HG02610 (cell line): ENCODE measurements at regions not wholly inside any gene's neighbourhood (a gene's known extent, or its start where the extent isn't known, plus 50 kb on each side); places are given as distances from the start of the nearest gene placed in this dataset.
"Not testable (repeated sequence)": the region's sequence is repeated elsewhere in the genome, so short reads cannot be mapped to it uniquely, and the experiment has no call there.

Experiments
- ATAC-seq: cut with Tn5 transposase; IDR thresholded peaks from one replicate; pipeline ENCODE4 v1.9.1; 2021; ENCODE audit warnings: mild to moderate bottlenecking, moderate library complexity; ENCODE audit not compliant: unreplicated experiment

GRCh38 chr2:210955591-210955990 is 399.2 kb downstream of the CPS1 start:
- ATAC-seq, result no peak

- no peak for ATAC-seq
Observed at GRCh38 chr2:210956101-210956500, 399.7 kb downstream of the CPS1 start.

- no peak for ATAC-seq
Observed at GRCh38 chr2:210961249-210961648, 404.9 kb downstream of the CPS1 start.

- no peak for ATAC-seq
Observed at GRCh38 chr2:210963386-210963785, 407.0 kb downstream of the CPS1 start.

GRCh38 chr2:210964141-210964764 is 407.9 kb downstream of the CPS1 start:
- no peak for ATAC-seq

GRCh38 chr2:210965472-210965871 is 409.1 kb downstream of the CPS1 start:
- ATAC-seq, result no peak

- ATAC-seq, result no peak
Observed at GRCh38 chr2:210966330-210966729, 409.9 kb downstream of the CPS1 start.

- ATAC-seq, result no peak
Observed at GRCh38 chr2:210971431-210971830, 415.0 kb downstream of the CPS1 start.

GRCh38 chr2:210986806-210987205 is 430.4 kb downstream of the CPS1 start:
- not testable (repeated sequence) for ATAC-seq

GRCh38 chr2:210991107-210991506 is 434.7 kb downstream of the CPS1 start:
- ATAC-seq, result no peak

GRCh38 chr2:210994104-210994503 is 437.7 kb downstream of the CPS1 start:
- ATAC-seq, result no peak

GRCh38 chr2:210997373-210997772 is 441.0 kb downstream of the CPS1 start:
- ATAC-seq, result no peak

GRCh38 chr2:210998334-210998733 is 441.9 kb downstream of the CPS1 start:
- no peak for ATAC-seq

- ATAC-seq, result no peak
Observed at GRCh38 chr2:211014376-211014775, 458.0 kb downstream of the CPS1 start.

- ATAC-seq, result no peak
Observed at GRCh38 chr2:211014906-211015305, 458.5 kb downstream of the CPS1 start.

GRCh38 chr2:211025089-211025488 is 468.7 kb downstream of the CPS1 start:
- ATAC-seq, result not testable (repeated sequence)

GRCh38 chr2:211026109-211026508 is 469.7 kb downstream of the CPS1 start:
- no peak for ATAC-seq

GRCh38 chr2:211027976-211028375 is 471.6 kb downstream of the CPS1 start:
- ATAC-seq, result no peak

GRCh38 chr2:211033765-211034164 is 477.4 kb downstream of the CPS1 start:
- ATAC-seq, result no peak

- no peak for ATAC-seq
Observed at GRCh38 chr2:211035548-211036185, 479.3 kb downstream of the CPS1 start.

- ATAC-seq, result no peak
Observed at GRCh38 chr2:211045025-211045424, 488.6 kb downstream of the CPS1 start.

GRCh38 chr2:211049321-211050018 is 493.1 kb downstream of the CPS1 start:
- ATAC-seq, result no peak
